RWPE2 (cell line): ENCODE measurements at regions not wholly inside any gene's neighbourhood (a gene's known extent, or its start where the extent isn't known, plus 50 kb on each side); places are given as distances from the start of the nearest gene placed in this dataset.

ENCODE experiments used
- ATAC-seq: fragments of 200-7000 bp; cut with Tn5 transposase; 3 replicates; pipeline ENCODE4 v1.9.1; 2021; ENCODE audit warnings: low read depth
- DNase-seq: peaks from one replicate; pipeline ENCODE4 v3.0.0-alpha.2; 2020; ENCODE audit warnings: low spot score
- H3K27ac ChIP-seq: fragments of 450-650 bp; 2 replicates; pipeline ENCODE4 v1.5.1; 2017; ENCODE audit warnings: mild to moderate bottlenecking; ENCODE audit not compliant: poor library complexity, severe bottlenecking
- H3K27me3 ChIP-seq: fragments of 250-450 bp; sonication (Bioruptor Pico); 2 replicates; pipeline ENCODE4 v1.5.1; 2021; ENCODE audit warnings: mild to moderate bottlenecking, moderate library complexity; ENCODE audit not compliant: insufficient read depth, poor library complexity, severe bottlenecking
- H3K36me3 ChIP-seq: fragments of 250-450 bp; sonication (Bioruptor Pico); 2 replicates; pipeline ENCODE4 v1.5.1; 2020; ENCODE audit warnings: low read depth, mild to moderate bottlenecking, moderate library complexity
- H3K4me1 ChIP-seq: fragments of 250-450 bp; sonication (Bioruptor Pico); 2 replicates; pipeline ENCODE4 v1.5.1; 2021; ENCODE audit warnings: mild to moderate bottlenecking, moderate library complexity; ENCODE audit not compliant: insufficient read depth, poor library complexity, severe bottlenecking
- H3K4me3 ChIP-seq: fragments of 250-450 bp; sonication (Bioruptor Pico); 2 replicates; pipeline ENCODE4 v1.5.1; 2021; ENCODE audit warnings: mild to moderate bottlenecking, moderate library complexity; ENCODE audit not compliant: severe bottlenecking
- H3K9me3 ChIP-seq: fragments of 250-450 bp; sonication (Bioruptor Pico); 2 replicates; pipeline ENCODE4 v1.5.1; 2021; ENCODE audit warnings: mild to moderate bottlenecking, moderate library complexity; ENCODE audit not compliant: severe bottlenecking
- TF ChIP-seq, protein P1 (sequence below): fragments of 450-650 bp; IDR thresholded peaks from one replicate; pipeline ENCODE4 v1.5.1; 2017; ENCODE audit warnings: mild to moderate bottlenecking, moderate library complexity; ENCODE audit not compliant: poor library complexity, severe bottlenecking

DNA sequence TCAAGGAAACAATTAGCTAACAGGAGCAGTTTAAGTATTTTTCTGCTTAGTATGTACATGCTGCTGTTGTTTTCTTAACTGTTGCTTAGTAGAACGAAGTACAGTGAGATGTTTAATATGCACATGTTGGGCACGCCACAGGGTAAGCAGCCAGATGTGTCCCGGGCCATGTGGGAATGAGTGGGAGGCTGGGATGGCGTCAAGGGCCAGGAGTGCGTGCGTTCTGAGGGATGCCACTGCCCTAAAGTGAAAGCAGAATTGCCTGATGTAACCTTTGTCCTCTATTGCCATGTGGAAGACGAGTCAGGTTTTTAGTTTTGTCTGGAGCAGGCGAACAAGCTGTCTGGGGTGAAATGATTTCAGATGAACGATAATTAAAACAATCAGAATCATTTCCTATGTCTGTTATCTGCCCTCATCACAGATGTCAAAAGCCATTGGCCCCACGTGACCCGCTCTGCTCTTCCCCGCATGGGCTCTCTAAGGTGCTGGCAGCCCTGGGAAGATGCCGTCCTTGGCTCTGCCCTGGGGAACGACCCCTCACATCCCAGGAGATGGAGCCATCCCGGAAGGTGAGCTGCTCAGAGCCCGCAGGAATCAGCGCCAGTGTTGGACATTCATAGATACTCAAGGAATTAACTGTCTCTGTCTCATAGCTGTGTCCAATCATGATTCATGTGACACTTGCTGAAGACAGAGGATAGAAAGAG lies 356.6 kb upstream of the IRX4 start:
- Histone ChIP-seq H3K27ac (no peak overlapping the region), H3K9me3 (peaks cover 7% of the 10 kb centered on the region), H3K36me3 (no peaks in the 10 kb centered on the region), H3K4me3 (no peak overlapping the region), H3K4me1 (no peaks in the 10 kb centered on the region), H3K27me3 (no peaks in the 10 kb centered on the region)
- TF ChIP-seq, protein P1, sequence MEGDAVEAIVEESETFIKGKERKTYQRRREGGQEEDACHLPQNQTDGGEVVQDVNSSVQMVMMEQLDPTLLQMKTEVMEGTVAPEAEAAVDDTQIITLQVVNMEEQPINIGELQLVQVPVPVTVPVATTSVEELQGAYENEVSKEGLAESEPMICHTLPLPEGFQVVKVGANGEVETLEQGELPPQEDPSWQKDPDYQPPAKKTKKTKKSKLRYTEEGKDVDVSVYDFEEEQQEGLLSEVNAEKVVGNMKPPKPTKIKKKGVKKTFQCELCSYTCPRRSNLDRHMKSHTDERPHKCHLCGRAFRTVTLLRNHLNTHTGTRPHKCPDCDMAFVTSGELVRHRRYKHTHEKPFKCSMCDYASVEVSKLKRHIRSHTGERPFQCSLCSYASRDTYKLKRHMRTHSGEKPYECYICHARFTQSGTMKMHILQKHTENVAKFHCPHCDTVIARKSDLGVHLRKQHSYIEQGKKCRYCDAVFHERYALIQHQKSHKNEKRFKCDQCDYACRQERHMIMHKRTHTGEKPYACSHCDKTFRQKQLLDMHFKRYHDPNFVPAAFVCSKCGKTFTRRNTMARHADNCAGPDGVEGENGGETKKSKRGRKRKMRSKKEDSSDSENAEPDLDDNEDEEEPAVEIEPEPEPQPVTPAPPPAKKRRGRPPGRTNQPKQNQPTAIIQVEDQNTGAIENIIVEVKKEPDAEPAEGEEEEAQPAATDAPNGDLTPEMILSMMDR, result no peak
- no peak for DNase-seq
- no peak for ATAC-seq

DNA sequence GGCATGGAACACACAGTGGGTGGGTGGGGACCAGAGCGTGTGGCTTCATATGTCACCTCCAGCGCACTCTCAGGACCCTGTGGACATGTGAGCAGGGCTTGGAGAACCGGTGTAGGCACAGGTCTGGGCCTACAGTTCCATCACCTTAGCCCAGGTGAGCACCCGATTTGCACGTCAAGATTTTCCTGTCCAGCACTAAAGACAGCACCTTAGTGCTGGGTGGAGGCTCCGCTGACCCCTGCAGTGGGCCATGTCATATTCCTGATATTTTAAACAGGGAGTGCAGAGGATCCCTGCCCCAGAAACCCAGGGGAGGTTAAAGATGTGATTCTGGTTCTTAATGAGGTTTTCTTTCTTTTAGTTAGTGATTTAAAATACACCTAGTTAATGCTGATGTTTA lies 356.0 kb upstream of the IRX4 start:
- no peaks in the 10 kb centered on the region for H3K27me3 ChIP-seq
- ATAC-seq, result no peak

DNA sequence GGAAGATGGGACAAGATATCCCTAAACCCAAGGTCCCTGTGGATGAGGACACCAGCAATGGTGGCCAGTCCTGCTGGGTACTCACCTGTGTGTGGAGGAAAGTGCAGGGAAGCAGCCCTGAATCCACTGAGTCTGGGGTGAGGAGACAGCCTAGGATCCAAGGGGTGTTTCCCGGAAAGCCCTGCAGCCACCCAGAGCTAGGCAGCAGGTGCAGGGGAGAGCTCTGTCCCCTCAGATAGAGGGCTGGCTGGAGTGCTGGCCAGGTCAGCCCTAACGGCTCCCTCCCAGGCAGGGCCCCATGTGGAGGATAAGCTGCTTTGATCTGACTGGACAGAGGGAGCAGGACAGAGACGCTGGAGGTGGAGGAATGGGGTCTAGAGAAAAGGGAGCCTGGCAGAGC lies 344.7 kb upstream of the IRX4 start:
- no peaks in the 10 kb centered on the region for H3K36me3 ChIP-seq
- no peak for DNase-seq
- H3K4me1 ChIP-seq, result no peaks in the 10 kb centered on the region
- peaks cover 28% of the 10 kb centered on the region for H3K27me3 ChIP-seq
- H3K27ac ChIP-seq, result no peak overlapping the region
- no peak overlapping the region for H3K4me3 ChIP-seq
- TF ChIP-seq, protein P1, result no peak
- no peaks in the 10 kb centered on the region for H3K9me3 ChIP-seq
- ATAC-seq, result 0 out of 3 replicates have a peak, but pooled peaks have one; percentile 29

More for the DNA sequence above, 356.0 kb upstream of the IRX4 start:
- H3K27ac ChIP-seq, result no peak overlapping the region
- H3K36me3 ChIP-seq, result no peaks in the 10 kb centered on the region
- no peaks in the 10 kb centered on the region for H3K4me1 ChIP-seq
- H3K9me3 ChIP-seq, result peaks cover 7% of the 10 kb centered on the region
- TF ChIP-seq, protein P1, result no peak
- no peak for DNase-seq
- H3K4me3 ChIP-seq, result no peak overlapping the region

DNA sequence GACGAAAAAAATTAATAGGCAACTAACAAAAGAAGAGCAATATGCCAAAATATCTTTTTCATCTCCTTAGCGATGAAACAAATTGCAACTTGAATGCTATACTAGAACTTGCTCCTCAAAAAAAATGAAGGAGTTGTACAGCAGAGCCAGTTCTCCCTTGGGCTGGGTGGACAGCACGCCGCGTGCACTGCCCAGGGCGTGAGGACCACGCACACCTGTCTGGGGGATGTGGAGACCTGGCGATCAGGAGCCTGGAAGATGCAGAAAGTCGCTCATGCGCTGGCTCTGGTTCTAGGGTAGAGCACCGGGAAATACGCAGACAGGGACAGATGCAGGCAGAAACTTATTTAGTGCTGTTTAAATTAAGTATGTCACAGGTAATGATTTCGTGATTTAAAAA lies 342.0 kb upstream of the IRX4 start:
- Histone ChIP-seq H3K27ac (no peak overlapping the region), H3K4me3 (no peak overlapping the region), H3K4me1 (no peaks in the 10 kb centered on the region), H3K9me3 (no peaks in the 10 kb centered on the region), H3K36me3 (no peaks in the 10 kb centered on the region), H3K27me3 (peaks cover 16% of the 10 kb centered on the region)
- TF ChIP-seq, protein P1, result no peak
- ATAC-seq, result no peak
- no peak for DNase-seq

DNA sequence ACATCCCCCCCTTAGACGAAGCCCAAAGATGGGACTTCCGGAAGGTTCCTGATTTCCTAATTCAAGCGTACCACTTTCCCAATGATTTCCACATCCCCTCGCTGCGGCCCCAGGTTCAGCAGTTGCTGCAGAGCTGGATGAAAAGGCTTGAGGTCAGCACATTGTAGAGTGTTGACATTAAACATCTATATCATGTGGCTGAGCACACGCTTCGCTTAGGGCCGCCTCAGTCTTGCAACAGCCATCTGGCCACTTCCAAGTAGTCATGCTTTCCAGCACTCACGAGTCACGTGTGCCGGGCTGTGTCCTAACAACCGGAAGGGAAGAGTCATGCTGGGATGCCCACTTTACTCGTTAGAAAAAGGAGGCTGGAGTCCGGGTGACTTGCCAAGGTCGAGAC lies 340.6 kb upstream of the IRX4 start:
- no peak overlapping the region for H3K4me3 ChIP-seq
- no peaks in the 10 kb centered on the region for H3K36me3 ChIP-seq
- H3K27ac ChIP-seq, result no peak overlapping the region
- no peaks in the 10 kb centered on the region for H3K9me3 ChIP-seq
- H3K27me3 ChIP-seq, result peaks cover 11% of the 10 kb centered on the region
- TF ChIP-seq, protein P1, result no peak
- no peak for DNase-seq
- H3K4me1 ChIP-seq, result no peaks in the 10 kb centered on the region
- ATAC-seq, result no peak
